GM13977 (cell line): ENCODE measurements at regions not wholly inside any gene's neighbourhood (a gene's known extent, or its start where the extent isn't known, plus 50 kb on each side); places are given as distances from the start of the nearest gene placed in this dataset.

ENCODE experiments used
- DNase-seq: peaks from one replicate; pipeline ENCODE4 v3.0.0; 2012; ENCODE audit warnings: low spot score
- in situ Hi-C: fragments of 300-500 bp; cut with MboI; formaldehyde crosslinking; loops from one replicate; pipeline ENCODE4 v1.12.0; 2022; ENCODE audit warnings: low sequenced_read_pairs, low pct_unique_long_range_greater_than_20kb, mixed read lengths, inconsistent platforms; ENCODE audit not compliant: unreplicated experiment
- TF ChIP-seq, protein P1 (sequence below): IDR thresholded peaks from 2 replicates; pipeline ENCODE4 v1.5.1; 2012; ENCODE audit warnings: mild to moderate bottlenecking, control low read depth; ENCODE audit not compliant: insufficient read depth; ENCODE audit errors: extremely low read depth, missing control alignments

DNA sequence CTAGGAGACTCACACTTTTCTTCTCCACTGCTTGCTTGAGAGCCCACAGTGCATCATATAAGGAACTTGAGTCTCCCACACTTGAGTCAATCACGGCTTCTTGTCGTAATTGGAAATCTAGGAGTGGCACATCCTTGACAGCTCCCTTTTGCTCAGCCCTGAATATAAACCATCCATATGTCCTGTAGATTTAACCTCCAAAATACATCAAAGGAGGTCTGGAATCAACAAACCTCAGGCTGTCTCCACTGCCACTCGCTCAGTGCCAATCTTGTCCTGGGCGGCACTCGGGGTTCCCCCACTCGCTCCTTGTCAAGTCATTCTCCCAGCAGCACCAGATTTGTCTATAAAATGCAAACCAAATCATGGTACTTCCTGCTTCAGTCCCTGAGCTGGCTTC is 84.4 kb upstream of the UQCRFS1 start:
- in situ Hi-C loops, result no loop called here
- no peak for DNase-seq
- TF ChIP-seq, protein P1, sequence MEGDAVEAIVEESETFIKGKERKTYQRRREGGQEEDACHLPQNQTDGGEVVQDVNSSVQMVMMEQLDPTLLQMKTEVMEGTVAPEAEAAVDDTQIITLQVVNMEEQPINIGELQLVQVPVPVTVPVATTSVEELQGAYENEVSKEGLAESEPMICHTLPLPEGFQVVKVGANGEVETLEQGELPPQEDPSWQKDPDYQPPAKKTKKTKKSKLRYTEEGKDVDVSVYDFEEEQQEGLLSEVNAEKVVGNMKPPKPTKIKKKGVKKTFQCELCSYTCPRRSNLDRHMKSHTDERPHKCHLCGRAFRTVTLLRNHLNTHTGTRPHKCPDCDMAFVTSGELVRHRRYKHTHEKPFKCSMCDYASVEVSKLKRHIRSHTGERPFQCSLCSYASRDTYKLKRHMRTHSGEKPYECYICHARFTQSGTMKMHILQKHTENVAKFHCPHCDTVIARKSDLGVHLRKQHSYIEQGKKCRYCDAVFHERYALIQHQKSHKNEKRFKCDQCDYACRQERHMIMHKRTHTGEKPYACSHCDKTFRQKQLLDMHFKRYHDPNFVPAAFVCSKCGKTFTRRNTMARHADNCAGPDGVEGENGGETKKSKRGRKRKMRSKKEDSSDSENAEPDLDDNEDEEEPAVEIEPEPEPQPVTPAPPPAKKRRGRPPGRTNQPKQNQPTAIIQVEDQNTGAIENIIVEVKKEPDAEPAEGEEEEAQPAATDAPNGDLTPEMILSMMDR, result no peak

DNA sequence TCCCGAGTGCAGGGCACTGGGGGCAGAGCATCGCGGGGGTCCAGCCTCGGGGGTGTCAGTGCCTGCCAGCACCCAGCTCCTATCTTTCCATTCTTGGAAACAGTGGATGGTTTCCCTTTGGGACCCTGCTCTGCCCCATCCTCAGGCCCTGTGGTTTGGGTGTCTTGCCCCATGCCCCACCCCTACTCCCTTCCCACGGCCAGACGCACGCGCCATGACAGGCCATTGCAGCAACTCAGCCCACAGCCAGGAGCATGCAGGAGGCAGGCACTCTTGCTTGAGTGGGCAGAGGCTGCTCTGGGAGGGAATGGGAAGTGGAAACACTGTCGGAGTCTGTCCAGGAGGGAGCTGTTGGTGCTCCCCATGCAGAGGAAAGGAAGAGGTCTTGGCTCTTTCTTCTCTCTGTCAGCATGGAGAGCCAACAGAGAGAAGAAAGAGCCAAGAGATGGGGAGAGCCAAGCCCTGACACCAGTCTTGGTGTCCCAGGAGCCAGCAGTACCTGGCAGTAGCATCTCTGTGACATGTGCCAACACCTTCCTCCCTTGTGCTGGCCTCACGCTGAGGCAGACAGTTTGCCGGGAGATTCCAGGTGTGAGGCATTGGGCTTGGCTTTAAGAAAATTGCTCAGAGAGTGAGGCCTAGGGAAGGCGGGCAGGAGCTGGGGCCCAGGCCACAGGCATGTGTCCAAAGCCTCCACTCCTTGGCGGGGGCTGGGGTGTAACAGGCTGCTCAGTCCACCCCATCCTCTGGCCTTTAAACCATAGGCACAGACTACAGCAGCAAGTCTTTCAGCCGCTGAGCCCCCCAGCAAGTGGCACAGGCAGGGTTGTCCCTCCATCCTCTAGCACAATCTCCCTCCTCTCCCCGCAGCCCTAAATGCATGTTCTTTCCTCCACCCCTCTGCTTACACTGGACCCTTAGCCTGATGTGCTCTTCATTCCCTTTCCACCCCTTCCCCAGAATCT is 86.7 kb upstream of the UQCRFS1 start:
- in situ Hi-C loops, result no loop called here
- DNase-seq, result no peak
- TF ChIP-seq, protein P1, result no peak

GRCh38 chr19:29302002-29302928 is 89.3 kb upstream of the UQCRFS1 start:
- DNase-seq, result no peak
- TF ChIP-seq, protein P1, result no peak
- in situ Hi-C loops, result no loop called here

DNA sequence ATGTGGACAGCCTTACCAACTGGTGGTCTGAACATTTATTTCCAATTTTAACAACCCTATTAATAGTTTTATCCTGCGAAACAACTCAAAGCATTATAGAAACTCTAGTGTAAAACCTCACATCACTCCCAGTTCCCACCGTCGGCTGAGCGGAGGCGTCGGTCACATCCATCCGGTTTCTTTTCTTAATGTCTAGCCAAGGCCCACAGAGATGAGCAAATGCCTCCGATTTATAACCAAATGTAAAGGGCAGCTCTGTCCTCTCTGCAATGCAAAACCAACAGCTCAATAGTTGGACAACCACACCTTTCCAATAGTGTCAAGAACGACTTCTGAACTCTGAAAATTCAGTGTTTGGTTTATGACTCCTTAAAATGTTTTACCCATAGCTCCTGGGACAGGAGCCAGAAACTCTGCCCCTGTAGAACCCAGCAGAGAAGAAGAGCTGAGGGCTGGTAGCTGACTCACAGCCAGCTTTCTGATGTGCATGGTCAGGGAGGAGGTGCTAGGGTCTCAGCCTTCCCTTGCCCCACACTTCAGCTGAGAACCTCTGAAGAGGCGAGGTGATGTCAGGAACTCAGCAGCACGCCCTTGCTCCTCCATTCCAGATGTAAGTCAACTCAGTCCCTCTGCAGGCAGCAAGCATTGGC is 90.2 kb upstream of the UQCRFS1 start:
- no peak for DNase-seq
- TF ChIP-seq, protein P1, result no peak
- in situ Hi-C loops, result no loop called here

GRCh38 chr19:29303719-29304090 is 90.8 kb upstream of the UQCRFS1 start:
- TF ChIP-seq, protein P1, result no peak
- in situ Hi-C loops, result no loop called here

DNA sequence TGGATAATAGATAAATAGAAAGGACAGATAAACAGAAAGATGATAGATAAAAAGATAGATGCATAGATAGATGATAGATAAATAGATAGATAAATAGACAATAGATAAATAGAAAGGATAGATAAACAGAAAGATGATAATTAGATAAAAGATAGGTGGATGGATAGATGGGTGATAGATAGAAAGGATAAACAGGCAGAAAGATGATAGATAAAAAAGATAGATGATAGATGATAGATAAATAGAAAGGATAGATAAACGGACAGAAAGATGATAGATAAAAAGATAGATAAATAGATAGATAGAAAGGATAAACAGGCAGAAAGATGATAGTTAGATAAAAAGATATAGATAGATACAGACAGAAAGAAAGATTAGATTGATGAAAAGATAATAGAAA is 92.3 kb upstream of the UQCRFS1 start:
- in situ Hi-C loops, result no loop called here
- DNase-seq, result no peak
- TF ChIP-seq, protein P1, result no peak

More at GRCh38 chr19:29303719-29304090, 90.8 kb upstream of the UQCRFS1 start:
- no peak for DNase-seq
